ENCODE measurements at regions not wholly inside any gene's neighbourhood (a gene's known extent, or its start where the extent isn't known, plus 50 kb on each side); places are given as distances from the start of the nearest gene placed in this dataset.

GRCh38 chr2:13537771-13538349, 821.1 kb downstream of the TRIB2 start:
- no peak for DNase-seq (ENCODE audit: low spot score)

DNA sequence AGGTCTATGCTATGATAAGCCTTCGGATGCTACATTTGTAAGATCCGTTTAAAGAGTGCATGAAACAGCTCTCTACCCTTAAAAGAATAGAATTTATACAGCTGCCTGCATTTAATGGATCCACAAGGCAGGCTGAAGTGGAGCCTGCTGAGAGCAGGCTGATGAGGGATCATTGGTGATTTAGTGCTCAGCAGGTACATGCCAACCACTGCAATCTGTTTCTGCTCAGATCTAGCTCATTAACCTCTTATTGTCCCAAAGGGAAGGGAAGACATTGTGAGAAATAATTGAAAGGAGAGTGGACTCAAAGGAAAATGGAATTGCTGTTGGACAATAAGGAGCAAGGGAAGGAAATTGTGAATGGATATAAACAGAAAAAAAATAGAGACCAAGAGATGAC, 822.6 kb downstream of the TRIB2 start:
- no peak for DNase-seq (ENCODE audit: low spot score)

DNA sequence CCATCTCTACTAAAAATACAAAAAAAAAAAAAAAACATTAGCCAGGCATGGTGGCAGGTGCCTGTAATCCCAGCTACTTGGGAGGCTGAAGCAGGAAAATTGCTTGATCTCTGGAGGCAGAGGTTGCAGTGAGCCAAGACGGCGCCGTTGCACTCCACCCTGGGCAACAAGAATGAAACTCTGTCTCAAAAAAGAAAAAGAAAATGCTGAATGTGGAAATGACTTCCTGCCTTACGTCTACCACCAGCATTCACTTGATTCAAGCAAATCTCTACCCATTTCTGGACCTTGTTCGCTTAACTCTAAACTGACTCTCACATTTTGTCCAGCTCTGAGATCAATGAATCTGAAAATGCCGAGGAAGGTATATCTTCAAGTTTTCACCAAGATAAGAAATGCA, 825.3 kb downstream of the TRIB2 start:
- DNase-seq (ENCODE audit: low spot score), result no peak

DNA sequence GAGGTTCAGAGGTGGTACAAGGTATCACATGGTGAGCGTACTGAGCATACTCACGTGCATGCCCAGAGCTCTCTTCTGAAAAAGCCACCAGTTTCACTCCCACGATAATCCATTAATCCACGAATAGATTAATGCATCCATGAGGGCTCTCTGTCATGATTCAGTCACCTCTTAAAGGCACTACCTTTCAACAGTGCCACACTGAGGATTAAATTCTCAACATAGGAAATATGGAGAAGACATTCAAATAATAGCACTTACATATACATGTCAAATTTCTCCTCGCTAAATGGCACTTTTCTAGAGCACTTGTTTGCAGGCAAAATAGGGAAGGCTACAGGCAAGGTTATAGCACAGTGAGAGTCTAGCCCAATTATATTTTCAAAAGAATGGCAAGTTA, 825.9 kb downstream of the TRIB2 start:
- DNase-seq (ENCODE audit: low spot score), result no peak

GRCh38 chr2:13543550-13543949, 826.8 kb downstream of the TRIB2 start:
- no peak for DNase-seq (ENCODE audit: low spot score)

DNA sequence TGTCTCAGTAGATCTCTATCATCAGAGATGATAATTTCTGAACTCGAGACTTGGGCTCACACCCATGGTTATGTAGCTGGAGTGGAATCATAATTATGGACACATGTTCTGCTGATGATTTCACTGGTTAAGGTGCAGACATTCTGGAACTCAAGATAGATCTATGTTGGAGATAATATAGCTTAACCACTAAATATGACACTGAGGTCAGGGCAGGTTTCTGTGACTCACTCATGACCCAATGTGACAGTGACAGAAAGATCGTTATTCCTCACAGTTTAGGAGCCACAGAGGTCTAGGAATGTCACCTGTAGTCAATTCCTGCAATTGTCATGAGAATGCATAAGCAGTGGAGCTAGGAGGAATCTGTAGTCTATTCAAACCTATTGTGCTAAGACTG, 828.6 kb downstream of the TRIB2 start:
- no peak for DNase-seq (ENCODE audit: low spot score)

DNA sequence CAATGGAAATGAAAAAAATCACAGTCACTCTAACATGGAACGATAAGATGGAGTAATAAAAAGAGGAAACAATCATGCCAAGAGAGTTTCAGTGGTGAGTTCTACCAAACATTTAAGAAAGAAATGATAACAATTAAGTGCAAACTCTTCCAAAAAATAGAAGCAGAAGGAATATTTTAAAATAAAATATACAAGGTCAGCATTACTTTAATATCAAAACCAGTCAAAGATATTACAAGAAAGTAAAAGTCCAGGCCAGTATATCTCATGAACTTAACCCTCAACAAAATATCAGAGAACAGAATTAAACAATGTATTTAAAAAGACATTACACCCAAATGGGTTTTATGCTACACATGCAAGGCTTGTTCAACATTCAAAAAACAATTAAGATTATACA, 829.4 kb downstream of the TRIB2 start:
- no peak for DNase-seq (ENCODE audit: low spot score)

DNA sequence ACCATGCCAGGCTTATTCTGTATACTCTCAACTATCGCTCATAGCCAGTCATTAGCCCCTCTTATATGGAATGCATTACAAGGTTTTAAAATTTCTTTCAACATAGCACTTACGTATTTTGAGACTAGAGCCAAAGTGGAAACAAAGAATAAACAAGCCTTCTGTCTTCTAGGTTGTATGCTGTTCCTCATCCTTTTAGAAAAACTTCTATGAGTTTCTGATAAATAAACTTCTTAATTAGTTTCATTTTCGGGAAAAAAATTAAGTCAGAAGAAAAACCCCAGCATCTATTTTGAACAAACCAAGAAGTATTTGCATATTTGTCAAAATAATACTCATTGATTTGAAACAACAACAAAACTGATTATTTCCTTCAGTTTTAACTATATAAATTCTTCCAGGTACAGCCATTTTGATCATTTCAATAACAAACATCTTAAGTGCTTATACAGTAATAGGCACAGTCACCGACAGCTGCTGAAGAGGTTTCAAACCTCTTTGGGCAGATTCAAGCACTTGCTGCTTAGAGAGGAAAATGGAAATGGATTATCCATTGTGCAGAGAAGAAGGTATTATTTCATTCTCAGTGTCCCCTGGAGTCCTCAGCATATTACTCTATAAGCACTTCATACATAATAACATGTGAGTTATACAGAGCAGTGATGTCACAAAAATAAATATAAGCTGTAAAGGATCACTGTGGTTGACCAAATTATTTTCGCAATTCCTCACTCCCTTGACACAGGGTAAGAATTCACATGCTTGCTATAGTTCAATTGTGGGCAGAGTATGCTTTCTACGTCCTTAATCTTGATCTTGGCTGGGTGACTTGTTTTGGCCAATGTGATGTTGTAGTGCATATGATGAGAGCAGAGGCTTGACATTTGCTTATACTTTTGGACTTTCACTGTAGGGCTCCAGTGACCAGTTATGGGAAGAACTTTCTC, 833.8 kb downstream of the TRIB2 start:
- no peak for DNase-seq (ENCODE audit: low spot score)

- no peak for DNase-seq (ENCODE audit: low spot score)
Measured at GRCh38 chr2:13558368-13558767, 841.6 kb downstream of the TRIB2 start.

GRCh38 chr2:13560322-13560721, 843.6 kb downstream of the TRIB2 start:
- no peak for DNase-seq (ENCODE audit: low spot score)

DNA sequence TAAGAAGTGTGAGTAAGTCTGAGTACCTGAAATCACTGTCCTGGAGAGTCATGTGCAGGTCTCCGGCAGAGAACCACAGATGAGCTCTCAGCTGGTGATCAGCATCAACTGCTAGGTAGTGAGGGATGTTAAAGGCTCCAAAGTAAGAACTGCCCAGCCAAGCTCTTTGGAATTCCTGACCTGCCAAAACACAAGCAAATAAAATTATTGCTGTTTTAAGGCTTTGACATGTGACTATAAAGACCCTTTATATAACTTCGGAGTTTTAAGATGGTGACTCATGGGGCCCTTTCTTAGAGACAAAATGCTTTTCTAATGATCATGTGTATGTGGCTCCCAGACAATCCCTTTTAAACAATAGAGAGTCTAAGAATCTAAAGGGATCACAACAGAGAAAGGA, 855.7 kb downstream of the TRIB2 start:
- no peak for DNase-seq (ENCODE audit: low spot score)

DNA sequence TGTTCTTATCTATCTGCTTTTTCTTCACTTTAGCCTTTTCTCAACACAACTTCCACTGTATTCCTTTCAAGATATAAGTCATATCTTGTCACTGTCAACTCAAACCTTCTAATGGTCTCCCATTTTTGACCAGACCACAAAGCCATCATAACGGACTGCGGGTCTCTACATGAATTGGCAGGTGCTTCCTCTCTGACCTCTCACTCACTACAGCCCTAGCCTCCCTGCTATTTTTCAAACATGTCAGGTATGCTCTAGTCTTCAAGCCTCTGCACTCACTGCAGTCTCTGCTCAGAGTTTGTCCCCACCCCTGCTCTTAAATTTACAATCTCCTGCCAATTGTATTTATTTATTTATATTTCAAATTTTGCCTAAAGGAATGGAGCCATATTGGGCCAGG, 858.1 kb downstream of the TRIB2 start:
- DNase-seq (ENCODE audit: low spot score), result no peak

GRCh38 chr2:13576406-13577036, 859.8 kb downstream of the TRIB2 start:
- DNase-seq (ENCODE audit: low spot score), result no peak

- no peak for DNase-seq (ENCODE audit: low spot score)
Measured at GRCh38 chr2:13578547-13578946, 861.8 kb downstream of the TRIB2 start.

GRCh38 chr2:13581471-13581870, 864.7 kb downstream of the TRIB2 start:
- no peak for DNase-seq (ENCODE audit: low spot score)

GRCh38 chr2:13583609-13584008, 866.9 kb downstream of the TRIB2 start:
- no peak for DNase-seq (ENCODE audit: low spot score)

DNA sequence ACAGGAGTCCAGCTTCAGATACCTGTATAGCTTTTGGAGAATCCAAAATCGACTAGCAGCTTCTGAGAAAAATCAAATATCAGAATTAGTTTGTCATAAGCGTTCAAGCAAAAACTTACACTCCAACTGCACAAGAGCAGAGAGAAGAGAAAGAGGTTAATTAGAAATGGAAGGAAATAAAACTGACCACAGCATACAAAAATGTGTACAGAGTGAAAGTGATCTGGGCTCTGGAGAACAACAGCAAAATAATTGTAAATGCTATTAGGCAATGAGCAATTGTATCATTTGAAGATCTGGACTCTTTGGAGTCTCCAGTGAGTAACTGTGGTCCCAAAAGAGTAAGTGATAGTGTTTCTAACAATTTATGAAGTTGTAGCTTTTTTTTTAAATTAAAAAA, 867.3 kb downstream of the TRIB2 start:
- no peak for DNase-seq (ENCODE audit: low spot score)

GRCh38 chr2:13585732-13586131, 869.0 kb downstream of the TRIB2 start:
- DNase-seq (ENCODE audit: low spot score), result no peak

GRCh38 chr2:13596233-13596632, 879.5 kb downstream of the TRIB2 start:
- no peak for DNase-seq (ENCODE audit: low spot score)

GRCh38 chr2:13597176-13597575, 880.4 kb downstream of the TRIB2 start:
- DNase-seq (ENCODE audit: low spot score), result no peak

- no peak for DNase-seq (ENCODE audit: low spot score)
Measured at GRCh38 chr2:13601506-13601905, 884.8 kb downstream of the TRIB2 start.

DNA sequence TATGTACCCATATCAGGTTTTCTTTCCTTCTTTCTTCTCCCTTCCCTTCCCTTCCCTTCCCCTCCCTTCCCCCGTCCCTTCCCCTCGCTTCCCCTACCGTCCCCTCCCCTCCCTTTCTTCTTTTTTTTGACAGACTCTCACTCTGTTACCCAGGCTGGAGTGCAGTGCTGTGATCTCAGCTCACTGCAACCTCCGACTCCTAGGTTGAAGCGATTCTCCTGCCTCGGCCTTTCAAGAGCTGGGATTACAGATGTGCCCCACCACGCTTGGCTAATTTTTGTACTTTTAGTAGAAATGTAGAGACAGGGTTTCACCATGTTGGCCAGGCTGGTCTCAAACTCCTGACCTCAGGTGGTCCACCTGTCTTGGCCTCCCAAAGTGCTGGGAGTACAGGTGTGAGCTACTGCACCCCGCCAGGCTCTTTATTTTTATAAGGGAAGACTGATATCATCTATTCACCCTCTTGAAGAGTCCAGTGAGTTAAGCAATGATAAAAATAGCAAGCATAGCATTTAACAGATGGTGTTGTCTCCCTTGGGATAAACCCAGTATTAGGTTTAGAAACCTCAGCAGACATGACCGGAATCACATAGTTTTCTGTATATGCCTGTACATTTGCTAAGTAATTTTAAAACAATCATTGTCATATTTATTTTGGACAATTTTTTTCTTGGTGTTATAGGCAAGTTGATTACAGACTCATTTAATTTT, 888.4 kb downstream of the TRIB2 start:
- no peak for DNase-seq (ENCODE audit: low spot score)

DNA sequence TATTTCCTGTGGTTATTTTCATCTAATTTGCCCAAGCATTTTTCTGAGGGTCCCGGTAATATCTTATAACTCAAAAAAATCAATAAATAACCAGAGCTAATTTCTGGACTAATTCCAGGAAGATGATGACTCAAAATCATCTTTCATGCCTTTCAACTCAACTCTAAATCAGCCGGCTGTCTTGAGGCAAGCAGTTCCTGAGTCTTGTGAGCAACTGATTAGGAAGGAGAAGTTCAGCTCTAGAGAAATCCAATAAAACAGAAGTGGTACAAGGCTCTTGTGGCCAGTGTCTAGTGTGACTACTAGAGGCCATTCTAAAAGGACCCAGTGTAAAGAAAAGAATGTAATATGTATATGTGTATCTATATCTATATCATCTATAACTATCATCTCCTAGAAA, 890.4 kb downstream of the TRIB2 start:
- DNase-seq (ENCODE audit: low spot score), result no peak
